ENCODE measurements at regions not wholly inside any gene's neighbourhood (a gene's known extent, or its start where the extent isn't known, plus 50 kb on each side); places are given as distances from the start of the nearest gene placed in this dataset.
"Not testable (repeated sequence)": the region's sequence is repeated elsewhere in the genome, so short reads cannot be mapped to it uniquely, and the experiment has no call there.

GRCh38 chr11:50088231-50088630 lies 55.6 kb downstream of the OR4C45 start:
- DNase-seq (ENCODE audit: low spot score), result no peak

GRCh38 chr11:50098186-50098725 lies 65.6 kb downstream of the OR4C45 start:
- DNase-seq (ENCODE audit: low spot score), result no peak

DNA sequence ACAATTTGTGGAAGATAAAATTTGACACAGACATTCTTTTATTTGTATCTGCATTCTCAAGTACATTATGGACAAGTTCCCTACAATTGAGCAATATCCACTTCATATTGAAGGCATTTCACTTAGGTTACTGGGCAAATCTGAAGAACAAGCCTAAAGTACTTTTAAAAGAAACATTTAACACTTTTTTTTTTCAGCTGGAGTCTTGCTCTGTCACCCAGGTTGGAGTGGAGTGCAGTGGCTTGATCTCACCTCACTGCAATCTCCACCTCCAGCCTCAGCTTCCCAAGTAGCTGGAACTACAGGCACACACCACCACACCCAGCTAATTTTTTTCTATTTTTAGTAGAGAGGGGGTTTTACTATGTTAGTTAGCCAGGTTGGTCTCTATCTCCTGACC lies 70.2 kb downstream of the OR4C45 start:
- DNase-seq (ENCODE audit: low spot score), result no peak

DNA sequence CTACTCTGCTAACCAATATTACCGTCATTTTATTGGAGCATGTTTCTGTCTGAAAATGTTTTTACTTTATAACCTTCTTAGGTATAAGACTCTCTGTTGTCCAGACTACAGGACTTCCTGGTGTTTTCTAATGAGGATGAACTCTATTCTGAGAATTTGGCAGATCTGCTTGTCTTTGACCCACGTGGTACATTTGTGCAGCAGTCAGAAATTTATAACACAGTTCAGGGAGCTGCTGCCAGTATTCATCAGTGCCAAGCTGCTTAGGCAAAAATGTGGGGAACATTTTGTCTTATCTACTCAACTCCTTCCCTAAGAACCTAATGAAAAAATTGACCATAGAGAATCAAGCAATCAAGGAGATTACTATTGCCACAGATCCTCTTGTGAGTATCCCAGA lies 108.0 kb downstream of the OR4C45 start:
- DNase-seq (ENCODE audit: low spot score), result not testable (repeated sequence)

DNA sequence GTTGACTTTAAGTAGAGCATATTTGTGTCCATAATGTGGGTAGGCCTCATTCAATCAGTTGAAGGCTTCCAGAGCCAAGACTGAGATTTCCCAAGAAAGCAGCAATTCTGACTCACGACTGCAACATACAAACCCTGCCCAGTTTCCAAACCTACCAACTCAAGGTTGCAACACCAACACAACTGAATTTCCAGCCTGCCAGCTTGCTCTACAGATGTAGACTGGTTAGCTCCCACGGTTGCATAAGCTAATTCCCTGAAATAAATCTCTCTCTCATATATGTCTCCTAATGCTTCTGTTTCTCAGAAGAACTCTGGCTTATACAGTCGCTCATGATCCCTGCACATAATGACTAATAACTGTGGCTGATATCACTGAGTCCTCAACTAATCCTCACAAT lies 113.6 kb downstream of the OR4C45 start:
- not testable (repeated sequence) for DNase-seq (ENCODE audit: low spot score)

DNA sequence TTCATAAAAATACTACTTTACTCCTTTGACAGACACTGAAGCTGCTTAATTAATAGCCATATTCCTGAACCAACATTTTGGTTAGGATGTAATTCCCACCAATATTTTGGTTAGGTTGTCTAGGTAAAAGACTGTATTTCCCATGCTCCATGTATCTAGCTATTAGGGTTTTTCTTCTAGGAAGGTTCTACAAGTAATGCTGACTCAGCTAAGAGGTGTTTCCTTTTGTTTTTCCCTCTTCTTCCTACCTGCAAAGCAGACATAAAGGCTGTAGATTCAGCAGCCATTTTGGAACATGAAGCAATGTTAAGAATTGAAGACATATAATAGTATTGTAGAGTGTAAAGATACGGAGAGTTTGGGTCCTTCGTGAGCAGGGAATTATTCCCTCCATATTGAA lies 115.3 kb downstream of the OR4C45 start:
- not testable (repeated sequence) for DNase-seq (ENCODE audit: low spot score)

GRCh38 chr11:50155508-50155907 lies 122.8 kb downstream of the OR4C45 start:
- DNase-seq (ENCODE audit: low spot score), result no peak

- no peak for DNase-seq (ENCODE audit: low spot score)
These were observed 131.4 kb downstream of the OR4C45 start for GRCh38 chr11:50164050-50164449.

DNA sequence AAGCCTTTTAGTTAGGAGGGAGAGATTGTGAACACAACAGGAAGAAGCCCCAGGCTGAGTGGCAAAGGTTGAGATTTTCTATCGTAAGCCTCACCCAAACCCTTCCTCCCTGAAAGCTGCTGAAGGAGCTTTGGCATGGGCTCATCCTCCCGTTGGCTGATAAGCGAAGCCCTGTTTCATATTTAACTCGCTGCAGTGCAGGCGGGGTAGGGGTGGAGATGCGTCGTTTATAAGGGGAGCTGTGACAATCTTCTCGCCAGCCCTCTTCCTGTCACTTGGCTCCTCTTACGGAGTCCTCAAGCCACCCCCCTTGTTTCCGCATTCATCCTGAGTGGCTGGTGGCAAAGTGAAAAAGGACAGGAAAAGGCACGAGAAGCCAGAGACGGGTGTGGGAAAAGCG lies 137.0 kb downstream of the OR4C45 start:
- no peak for DNase-seq (ENCODE audit: low spot score)

- DNase-seq (ENCODE audit: low spot score), result no peak
These were observed 137.4 kb downstream of the OR4C45 start for GRCh38 chr11:50170115-50170514.

GRCh38 chr11:50174189-50174588 lies 141.5 kb downstream of the OR4C45 start:
- DNase-seq (ENCODE audit: low spot score), result no peak

DNA sequence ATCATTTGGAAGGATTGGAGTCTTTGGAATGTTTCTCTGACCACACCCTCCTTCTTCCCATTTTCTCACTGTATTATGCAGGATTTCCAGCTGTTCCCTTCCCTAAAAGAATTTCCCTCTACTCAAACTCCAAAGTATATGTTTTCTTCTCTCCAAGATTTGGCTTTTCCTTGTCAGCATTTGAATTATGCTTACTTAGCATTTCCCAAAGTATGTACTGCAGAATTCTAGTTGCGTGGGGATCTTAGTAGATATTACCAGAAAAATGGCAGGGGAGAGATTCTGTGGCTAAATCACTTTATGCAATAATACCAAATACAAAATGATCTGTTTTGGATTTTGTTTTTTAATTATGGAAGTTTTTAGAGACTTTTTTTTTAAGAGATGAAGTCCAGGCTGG lies 142.3 kb downstream of the OR4C45 start:
- DNase-seq (ENCODE audit: low spot score), result no peak

DNA sequence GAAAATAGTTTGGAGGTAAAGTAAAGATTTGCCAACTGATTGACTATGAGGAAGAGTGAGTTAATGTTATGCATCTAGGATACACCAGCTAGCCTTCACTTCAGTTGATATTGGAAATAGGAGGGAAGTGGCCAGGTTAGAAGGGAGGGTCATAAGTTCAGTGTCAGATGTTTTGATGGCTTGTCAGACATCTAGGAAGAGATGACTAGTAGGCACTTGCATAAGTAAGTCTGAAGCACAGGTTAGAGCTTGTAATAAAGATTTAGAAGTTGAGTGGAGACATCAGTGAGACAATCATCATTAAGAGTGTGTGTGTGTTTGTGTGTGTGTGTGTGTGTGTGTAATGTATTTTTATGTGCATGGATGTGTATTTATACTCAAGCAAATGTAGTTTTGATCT lies 146.1 kb downstream of the OR4C45 start:
- no peak for DNase-seq (ENCODE audit: low spot score)

- no peak for DNase-seq (ENCODE audit: low spot score)
These were observed 148.7 kb downstream of the OR4C45 start for GRCh38 chr11:50181334-50181733.

- DNase-seq (ENCODE audit: low spot score), result no peak
These were observed 149.8 kb downstream of the OR4C45 start for GRCh38 chr11:50182486-50182885.

GRCh38 chr11:50183170-50183569 lies 150.5 kb downstream of the OR4C45 start:
- DNase-seq (ENCODE audit: low spot score), result not testable (repeated sequence)

DNA sequence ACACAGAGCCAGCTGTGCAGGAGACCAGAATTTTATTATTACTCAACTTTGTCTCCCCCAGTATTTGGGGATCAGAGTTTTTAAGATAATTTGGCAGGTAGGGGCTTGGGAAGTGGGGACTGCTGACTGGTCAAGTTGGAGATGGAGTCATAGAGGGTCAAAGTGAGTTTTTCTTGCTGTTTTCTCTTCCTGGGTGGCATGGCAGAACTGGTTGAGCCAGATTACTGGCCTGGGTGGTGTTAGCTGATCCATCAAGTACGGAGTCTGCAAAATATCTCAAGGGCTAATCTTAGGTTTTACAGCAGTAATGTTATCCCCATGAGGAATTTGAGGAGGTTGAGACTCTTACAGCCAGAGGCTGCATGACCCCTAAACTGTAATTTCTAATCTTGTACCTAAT lies 153.5 kb downstream of the OR4C45 start:
- DNase-seq (ENCODE audit: low spot score), result no peak

DNA sequence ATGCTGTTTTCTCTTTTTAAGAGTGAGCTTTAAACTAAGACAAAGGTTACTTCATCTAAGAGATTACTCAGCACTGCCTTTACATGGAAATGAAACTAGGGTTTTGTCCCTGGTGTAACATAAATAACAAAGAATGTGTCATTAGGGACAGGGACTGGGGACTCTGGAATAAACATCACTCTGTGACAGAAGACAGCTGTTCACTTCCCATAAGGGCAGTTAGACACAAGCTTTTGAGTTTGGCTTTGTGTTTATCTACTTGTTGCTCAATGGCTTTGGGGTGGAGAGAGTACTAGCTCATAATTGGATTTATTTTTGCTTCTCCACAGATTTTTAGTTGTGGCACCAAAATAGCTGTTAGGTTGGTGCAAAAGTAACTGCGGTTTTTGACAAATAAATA lies 154.5 kb downstream of the OR4C45 start:
- DNase-seq (ENCODE audit: low spot score), result peak; percentile 2

DNA sequence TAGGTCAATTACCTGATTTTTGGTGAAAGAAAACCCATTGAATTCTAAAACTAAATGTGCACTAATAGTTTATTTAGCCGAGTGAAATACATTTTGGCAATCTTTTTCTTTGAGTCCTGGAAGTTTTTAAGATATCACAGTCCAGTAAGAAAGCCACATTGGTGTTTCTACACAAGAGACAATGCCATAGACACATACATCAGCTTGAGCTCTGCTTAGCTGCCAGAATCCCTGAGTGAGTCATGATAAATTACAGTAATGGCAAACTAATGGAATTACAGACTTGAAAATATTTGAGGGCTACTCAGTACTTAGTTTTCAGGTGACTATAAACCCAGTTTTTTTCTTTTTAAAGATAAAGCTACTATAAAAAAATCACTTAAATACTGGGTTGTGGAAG lies 155.4 kb downstream of the OR4C45 start:
- no peak for DNase-seq (ENCODE audit: low spot score)

- DNase-seq (ENCODE audit: low spot score), result no peak
These were observed 160.1 kb downstream of the OR4C45 start for GRCh38 chr11:50192743-50193142.

DNA sequence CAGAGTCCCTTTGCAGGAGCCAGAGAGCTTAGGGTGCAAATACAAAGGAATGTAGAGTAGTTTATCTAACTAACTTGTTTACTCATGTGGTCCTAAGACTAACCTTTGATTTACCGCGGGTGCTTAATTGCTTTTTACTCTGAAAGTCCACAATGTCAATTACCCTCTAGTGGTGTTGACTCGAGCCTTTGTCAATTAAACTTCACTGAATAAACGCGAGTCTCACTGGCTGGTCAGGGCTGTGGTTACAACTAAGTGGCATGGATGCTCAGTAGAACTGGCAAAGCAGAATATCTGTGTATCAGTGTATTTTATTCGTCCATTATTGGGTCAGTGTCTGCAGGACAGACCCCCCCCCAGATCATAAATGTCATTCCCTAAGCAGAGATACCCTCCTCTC lies 181.7 kb downstream of the OR4C45 start:
- no peak for DNase-seq (ENCODE audit: low spot score)

DNA sequence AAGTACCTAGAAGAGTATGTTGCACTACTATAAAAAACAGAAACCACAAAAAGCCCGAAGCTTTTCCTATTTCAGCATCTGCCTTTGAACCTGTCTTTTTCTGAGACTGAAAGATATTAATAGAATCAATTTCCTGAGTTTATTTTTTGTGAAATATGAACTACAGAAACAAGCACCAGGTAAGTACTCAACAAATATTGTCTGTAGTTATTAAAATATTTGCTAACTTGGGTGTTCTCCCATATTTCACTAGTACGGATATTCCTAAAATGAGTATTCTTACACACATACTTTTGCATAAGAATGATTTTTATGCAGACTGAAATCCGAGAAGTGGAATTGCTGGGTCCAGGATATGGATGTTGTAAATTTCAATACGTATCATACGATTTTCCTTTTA lies 188.0 kb downstream of the OR4C45 start:
- no peak for DNase-seq (ENCODE audit: low spot score)

DNA sequence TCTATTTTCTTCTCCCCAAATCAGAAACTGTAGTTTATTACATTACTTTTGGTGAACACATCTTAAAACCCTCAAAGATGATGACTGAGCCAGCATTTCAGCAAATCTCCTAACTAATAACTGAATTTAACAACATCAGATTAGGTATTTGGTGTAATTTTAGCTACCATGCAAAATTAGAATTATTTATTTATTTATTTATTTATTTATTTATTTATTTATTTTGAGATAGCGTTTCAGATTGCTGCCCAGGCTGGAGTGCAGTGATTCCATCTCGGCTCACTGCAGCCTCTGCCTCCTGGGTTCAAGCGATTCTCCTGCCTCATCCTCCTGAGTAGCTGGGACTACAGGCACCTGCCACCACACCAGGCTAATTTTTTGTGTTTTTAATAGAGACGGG lies 205.7 kb downstream of the OR4C45 start:
- not testable (repeated sequence) for DNase-seq (ENCODE audit: low spot score)

DNA sequence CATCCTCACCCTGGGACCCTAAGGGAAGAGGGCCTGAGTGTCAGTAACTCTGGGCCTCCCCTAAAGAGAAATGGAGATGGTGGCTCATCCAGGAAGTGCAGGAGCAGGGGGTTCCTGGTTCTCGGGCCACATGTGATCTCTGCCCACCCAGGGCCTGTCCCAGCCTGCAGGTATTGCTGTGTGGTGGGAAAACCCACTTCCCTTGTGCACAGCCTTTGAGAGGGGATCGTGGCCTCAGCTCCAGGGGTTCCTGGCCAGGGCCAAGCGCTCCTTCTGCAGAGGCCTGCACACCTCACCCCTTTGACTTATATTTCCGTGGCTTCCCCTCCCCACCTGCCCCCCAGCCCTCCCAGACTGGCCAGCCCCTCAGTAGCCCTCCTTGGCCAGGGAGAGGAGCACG lies 213.5 kb downstream of the OR4C45 start:
- DNase-seq (ENCODE audit: low spot score), result no peak

DNA sequence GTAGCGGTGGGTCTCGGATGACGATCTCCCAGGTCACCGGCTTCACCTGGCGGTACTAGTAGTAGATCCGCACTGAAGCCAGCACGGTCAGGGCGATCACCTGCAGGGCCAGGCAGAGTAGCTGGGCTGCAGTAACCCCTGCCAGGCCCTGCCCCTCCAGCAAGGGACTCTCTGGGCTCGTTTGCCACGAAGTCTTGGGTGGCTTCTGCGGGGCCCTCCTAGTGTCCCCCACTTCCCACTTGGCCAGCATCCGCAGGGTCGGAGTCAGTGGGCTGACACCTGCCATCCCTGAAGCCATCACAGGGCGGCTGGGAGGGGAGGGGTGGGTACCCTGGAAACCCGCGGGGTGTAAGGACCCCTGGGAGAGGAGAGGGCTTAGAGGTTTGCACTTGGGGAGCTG lies 214.0 kb downstream of the OR4C45 start:
- no peak for DNase-seq (ENCODE audit: low spot score)

Data from globus pallidus (tissue), 1 donor.